Medulla oblongata (tissue), 1 donor: ENCODE measurements at regions not wholly inside any gene's neighbourhood (a gene's known extent, or its start where the extent isn't known, plus 50 kb on each side); places are given as distances from the start of the nearest gene placed in this dataset.
"Not testable (repeated sequence)": the region's sequence is repeated elsewhere in the genome, so short reads cannot be mapped to it uniquely, and the experiment has no call there.

Experiments
- DNase-seq: peaks from one replicate; pipeline ENCODE4 v3.0.0-alpha.2; 2015; ENCODE audit errors: extremely low spot score

DNA sequence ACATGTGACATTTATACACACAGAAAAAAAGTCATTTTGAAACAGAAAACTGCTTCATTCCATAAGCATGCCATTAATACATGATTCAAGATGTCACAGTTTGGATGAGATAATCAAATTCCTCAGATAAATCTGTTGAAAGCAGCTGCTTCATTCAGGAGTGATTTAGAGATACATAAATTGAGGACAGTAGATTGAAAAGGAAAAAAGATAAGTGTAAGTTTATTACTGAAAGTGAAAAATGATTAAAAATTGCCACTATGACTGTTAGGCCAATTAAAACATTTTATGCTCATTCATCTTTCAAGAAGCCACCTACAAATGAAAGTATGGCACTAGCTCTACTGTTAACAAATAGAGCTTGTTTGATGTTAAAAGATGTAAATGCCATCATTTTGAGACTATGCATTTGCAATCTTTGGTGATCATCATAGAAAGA lies 136.9 kb upstream of the CDK6 start:
- no peak for DNase-seq

GRCh38 chr7:92972441-92972840 lies 136.1 kb upstream of the CDK6 start:
- DNase-seq = no peak

GRCh38 chr7:92969061-92969460 lies 132.7 kb upstream of the CDK6 start:
- DNase-seq = no peak

DNA sequence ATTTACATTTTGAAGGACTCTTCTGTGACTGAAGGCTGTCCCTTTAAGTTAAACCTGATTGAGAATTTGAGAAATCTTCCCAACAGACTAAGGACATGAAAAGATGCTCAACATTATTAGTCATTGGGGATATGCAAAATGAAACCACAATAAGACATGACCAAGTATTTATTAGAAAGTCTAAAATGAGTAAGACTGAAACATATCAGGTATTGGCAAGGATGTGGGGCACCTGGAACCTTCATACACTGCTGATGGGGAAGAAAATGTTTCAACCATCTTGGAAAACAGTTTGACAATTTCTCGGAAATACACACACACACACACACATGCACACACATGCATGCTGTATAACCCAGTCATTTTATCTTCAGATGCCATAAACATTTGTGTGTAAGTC lies 132.1 kb upstream of the CDK6 start:
- DNase-seq = no peak

GRCh38 chr7:92967238-92967637 lies 130.9 kb upstream of the CDK6 start:
- DNase-seq = no peak

GRCh38 chr7:92964141-92964540 lies 127.8 kb upstream of the CDK6 start:
- no peak for DNase-seq

DNA sequence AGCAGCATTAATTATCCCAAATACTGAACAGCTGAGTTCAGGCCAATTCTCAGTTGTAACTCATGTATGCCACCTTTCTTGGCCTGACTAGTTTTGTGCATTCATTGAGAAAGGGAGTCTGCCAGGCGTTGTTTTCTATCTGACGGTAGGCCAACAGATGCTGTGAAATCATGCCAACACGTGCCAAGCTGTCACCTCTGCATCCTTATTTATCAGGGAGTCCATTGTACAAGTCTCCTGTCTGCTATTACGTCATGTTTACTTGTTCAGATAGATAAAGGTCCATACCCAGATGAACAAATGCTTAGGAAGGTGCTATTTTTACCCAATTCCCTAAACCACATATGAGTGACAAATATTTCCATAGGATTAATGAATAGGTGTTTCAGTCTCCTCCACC lies 127.2 kb upstream of the CDK6 start:
- no peak for DNase-seq

DNA sequence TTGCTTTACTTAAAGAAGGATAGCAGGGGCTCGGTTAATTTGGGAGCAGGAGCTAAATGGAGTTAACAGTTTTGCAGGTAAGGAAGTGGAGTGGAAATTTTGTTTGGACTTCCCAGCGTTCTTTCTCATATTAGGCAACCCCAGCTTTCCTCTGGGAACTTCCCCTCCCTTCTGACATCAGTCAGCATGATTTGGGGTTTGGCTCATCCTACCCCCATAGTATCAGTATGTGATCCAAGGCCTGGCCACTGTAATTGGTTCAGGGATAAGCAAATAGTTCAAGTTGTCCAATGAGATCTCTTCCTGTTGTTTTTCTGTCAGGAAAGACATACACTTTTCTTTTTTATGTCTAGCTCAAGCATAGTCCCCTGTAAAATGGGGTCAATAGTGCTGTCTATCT lies 125.6 kb upstream of the CDK6 start:
- no peak for DNase-seq

GRCh38 chr7:92956575-92956974 lies 120.2 kb upstream of the CDK6 start:
- no peak for DNase-seq

DNA sequence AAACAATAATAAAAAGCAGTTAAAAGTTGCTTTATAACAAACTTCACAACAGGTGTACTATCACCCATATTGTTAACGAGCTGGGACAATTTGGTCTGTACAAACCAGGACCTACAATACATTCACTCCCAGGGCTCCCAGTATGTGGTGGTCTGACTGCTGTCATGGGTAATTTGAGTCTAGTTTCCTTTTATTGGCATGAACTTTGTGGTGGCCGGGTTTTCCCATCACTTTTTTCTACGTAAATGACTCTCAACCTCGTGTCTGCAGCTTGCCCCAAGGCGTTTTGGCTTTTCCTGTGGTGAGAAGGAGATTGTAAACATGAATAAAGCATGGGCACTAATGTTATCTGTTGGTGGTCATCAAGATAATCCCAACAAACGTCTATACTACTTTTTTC lies 118.7 kb upstream of the CDK6 start:
- no peak for DNase-seq

- no peak for DNase-seq
Observed at GRCh38 chr7:92953657-92954056, 117.3 kb upstream of the CDK6 start.

DNA sequence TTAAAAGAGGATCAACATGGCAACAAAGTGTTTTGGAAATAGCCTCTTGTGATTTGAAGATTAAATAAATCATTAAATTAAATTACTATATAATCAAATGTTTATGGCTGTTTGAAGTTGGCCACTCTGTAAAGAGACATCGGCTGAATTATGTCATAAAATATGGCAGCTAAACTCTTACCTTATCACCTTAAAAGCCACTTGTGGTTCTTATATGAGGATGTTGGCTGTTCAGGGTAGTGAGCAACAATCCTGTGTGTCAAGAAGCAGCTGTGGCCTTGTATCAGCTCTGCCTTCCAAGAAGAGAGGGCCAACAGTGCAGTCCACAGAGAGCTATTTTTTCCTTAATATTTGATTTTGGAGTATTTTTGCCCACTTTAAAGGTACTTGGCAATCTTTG lies 113.4 kb upstream of the CDK6 start:
- no peak for DNase-seq

- no peak for DNase-seq
Observed at GRCh38 chr7:92945840-92946239, 109.5 kb upstream of the CDK6 start.

DNA sequence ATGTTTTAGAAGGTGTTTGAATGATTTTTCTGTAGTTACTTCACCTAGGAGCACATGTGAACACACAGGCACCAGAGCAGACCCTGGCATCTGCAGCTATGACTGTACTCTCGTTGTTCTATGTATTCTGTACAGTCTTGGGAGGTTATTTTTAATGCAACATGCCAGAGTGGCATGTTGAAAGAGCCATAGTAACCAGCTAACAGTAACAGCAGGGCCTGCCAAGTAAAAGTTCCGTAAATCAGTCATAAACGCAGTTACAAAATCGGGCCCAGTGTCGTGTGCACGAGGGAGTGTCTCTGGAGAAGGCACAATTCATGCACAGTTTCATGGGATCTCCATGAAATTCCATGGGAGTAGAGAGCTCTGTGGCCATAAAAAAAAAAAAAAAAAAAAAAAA lies 108.3 kb upstream of the CDK6 start:
- DNase-seq = no peak

- not testable (repeated sequence) for DNase-seq
Observed at GRCh38 chr7:92942706-92943105, 106.3 kb upstream of the CDK6 start.

- no peak for DNase-seq
Observed at GRCh38 chr7:92939666-92940360, 103.4 kb upstream of the CDK6 start.

GRCh38 chr7:92934096-92934495 lies 97.7 kb upstream of the CDK6 start:
- DNase-seq = no peak

DNA sequence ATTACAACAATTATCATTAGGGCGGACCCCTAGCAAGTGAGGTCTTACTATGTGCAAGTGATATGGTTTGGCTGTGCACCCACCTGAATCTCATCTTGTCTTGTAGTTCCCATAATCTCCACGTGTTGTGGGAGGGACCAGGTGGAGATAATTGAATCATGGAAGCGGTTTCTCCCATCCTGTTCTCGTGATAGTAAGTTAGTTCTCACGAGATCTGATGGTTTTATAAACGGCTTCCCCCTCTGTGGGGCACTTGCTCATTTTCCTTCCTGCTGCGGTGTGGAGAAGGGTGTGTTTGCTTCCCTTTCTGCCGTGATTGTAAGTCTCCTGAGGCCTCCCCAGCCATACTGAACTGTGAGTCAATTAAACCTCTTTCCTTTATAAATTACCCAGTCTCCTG lies 96.1 kb upstream of the CDK6 start:
- no peak for DNase-seq

DNA sequence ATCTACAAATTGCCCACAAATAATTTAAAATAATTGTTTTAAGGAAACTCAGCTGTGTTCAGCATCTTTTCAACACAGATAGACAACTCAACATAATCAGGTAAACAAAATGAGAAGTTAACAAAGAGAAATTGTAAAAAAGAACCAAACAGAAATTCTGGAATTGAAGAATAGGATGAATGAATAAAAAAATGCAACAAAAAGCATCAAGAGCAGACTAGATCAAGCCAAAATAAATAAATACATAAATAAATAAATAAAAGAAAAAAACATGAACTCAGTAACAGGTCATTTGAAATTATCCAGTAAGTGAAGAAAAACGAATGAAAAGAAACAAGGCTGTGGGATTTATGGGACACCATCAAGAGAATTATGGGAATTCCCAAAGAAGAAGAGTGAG lies 94.0 kb upstream of the CDK6 start:
- DNase-seq = no peak

DNA sequence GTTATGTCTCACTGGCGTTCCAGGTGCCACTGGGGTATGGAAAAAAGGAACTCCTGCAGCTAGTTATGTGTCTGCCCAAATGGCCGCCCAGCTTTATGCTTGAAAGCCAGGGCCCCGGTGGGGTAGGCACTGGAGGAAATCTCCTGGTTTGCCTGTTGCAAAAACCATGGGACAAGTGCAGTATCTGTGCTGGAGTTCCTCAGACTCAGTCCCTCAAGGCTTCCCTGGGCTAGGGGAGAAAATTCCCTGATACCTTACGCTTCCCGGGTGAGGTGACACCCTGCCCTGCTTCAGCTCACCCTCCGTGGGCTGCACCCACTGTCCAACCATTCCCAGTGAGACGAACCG lies 90.3 kb upstream of the CDK6 start:
- no peak for DNase-seq

DNA sequence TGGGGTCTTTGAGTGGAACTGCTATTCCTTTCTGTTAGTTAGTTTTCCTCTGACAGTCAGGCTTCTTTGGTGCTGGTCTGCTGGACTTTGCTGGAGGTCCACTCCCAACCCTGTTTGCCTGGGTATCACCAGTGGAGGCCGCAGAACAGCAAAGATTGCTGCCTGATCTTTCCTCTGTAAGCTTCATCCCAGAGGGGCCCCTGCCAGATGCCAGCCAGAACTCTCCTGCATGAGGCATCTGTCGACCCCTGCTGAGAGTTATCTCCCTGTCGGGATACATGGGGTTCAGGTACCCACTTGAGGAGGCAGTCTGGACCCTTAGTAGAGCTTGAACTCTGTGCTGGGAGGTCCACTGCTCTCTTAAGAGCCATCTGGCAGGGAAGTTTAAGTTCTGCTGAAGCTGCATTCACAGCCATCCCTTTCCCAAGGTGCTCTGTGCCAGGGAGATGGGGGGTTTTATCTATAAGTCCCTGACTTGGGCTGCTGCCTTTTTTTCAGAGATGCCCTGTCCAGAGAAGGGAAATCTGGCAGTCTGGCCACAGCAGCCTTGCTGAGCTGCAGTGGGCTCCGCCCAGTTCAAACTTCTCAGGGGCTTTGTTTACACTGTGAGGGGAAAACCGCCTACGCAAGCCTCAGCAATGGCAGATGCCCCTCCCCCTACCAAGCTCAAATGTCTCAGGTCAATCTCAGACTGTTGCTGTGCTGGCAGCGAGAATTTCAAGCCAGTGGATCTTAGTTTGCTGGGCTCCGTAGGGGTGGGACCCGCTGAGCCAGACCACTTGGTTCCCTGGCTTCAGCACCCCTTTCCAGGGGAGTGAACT lies 89.7 kb upstream of the CDK6 start:
- no peak for DNase-seq

DNA sequence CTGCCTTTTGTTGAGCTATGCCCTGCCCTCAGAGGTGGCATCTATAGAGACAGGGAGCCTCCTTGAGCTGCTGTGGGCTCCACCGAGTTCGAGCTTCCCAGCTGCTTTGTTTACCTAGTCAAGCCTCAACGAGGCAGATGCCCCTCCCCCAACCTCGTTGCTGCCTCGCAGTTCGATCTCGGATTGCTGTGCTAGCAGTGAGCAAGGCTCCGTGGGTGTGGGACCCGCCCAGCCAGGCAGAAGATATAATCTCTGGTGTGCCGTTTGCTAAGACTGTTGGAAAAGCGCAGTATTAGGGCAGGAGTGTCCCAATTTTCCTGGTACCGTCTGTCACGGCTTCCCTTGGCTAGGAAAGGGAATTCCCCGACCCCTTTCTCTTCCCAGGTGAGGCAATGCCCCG lies 88.4 kb upstream of the CDK6 start:
- DNase-seq = no peak

DNA sequence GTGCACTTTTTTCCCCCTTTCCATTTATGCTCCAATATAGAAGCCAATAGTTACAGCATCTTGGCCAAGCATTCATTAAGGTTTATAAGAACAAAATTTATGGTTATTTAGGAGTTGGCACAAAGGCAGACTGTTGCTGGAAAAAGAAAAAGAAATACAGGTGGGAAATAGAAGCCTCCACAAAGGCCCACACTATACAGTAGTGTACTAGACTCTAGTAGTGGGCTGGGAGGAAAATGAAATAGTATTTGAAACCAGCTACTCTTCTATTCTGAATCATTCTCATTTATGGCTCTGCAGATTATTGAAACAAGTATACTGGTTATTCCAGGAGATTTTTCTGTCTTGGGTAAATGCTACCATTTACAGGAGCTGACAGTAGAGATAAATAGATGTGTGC lies 80.9 kb upstream of the CDK6 start:
- DNase-seq = no peak
